ENCODE measurements at regions not wholly inside any gene's neighbourhood (a gene's known extent, or its start where the extent isn't known, plus 50 kb on each side); places are given as distances from the start of the nearest gene placed in this dataset.

DNA sequence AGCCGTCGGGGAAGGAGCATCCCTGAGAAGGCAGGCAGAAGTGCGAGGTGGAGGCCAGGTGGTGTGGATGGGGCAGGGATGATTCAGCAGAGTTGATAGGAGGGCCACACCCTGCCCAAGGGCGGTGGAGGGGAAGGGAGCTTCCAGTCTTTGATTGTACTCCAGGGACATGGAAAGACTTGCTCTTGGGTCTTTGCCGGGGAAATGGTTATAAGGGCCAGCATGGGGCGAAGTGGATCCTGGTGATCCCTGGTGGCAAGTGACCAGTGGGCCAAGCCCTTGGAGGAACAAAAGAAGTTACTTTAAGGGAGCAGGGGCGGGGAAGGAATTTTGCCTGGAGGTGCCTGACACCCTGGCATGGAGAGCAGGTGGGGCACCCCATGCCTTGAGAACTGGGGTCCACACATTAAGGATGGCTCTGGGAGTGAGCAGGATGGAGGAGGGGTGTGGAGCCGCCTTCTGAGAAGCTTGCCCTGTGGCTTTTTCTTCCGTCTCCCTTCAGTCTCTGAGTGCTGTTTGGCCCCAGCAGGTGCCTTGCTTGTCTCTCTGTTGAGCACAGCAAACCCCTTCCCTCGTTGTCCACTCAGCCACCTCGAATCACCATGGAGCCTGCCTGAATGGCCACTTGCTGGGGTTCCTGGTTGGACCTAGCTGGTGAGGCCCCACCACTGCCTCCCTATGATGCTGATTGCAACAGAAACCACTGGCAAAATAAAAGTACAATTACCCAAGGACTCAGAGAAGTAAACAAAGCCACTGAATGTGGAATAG lies 83.9 kb downstream of the RAMP3 start:
- TF ChIP-seq, protein P1, sequence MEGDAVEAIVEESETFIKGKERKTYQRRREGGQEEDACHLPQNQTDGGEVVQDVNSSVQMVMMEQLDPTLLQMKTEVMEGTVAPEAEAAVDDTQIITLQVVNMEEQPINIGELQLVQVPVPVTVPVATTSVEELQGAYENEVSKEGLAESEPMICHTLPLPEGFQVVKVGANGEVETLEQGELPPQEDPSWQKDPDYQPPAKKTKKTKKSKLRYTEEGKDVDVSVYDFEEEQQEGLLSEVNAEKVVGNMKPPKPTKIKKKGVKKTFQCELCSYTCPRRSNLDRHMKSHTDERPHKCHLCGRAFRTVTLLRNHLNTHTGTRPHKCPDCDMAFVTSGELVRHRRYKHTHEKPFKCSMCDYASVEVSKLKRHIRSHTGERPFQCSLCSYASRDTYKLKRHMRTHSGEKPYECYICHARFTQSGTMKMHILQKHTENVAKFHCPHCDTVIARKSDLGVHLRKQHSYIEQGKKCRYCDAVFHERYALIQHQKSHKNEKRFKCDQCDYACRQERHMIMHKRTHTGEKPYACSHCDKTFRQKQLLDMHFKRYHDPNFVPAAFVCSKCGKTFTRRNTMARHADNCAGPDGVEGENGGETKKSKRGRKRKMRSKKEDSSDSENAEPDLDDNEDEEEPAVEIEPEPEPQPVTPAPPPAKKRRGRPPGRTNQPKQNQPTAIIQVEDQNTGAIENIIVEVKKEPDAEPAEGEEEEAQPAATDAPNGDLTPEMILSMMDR (IDR thresholded peaks at IDR 0.05) = no peak

GRCh38 chr7:45242261-45242660 lies 84.7 kb downstream of the RAMP3 start:
- TF ChIP-seq, protein P1 (IDR thresholded peaks at IDR 0.05) = no peak

- TF ChIP-seq, protein P1 (IDR thresholded peaks at IDR 0.05) = no peak
These were observed 85.1 kb downstream of the RAMP3 start for GRCh38 chr7:45242698-45243097.

DNA sequence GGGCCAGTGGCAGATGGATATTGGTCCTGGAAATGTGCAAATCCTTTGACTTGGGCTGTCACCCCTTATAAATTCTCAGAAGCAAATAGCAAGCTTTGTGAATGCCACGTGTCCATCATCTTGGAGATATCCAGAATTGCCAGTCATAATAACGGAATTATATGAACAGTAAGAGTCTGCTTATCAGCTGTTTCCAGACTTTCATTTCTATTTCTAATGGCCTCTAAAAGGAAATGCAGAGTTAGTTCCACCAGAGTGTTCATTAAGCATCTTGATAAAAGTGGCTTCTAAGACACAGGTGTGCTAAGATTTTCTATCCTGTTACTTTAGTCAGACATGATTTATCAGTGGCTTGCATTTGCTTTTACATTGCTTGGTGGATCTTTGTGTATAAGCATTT lies 87.4 kb downstream of the RAMP3 start:
- TF ChIP-seq, protein P1 (IDR thresholded peaks at IDR 0.05) = no peak

- TF ChIP-seq, protein P1 (IDR thresholded peaks at IDR 0.05) = no peak
These were observed 88.7 kb downstream of the RAMP3 start for GRCh38 chr7:45246339-45246738.

DNA sequence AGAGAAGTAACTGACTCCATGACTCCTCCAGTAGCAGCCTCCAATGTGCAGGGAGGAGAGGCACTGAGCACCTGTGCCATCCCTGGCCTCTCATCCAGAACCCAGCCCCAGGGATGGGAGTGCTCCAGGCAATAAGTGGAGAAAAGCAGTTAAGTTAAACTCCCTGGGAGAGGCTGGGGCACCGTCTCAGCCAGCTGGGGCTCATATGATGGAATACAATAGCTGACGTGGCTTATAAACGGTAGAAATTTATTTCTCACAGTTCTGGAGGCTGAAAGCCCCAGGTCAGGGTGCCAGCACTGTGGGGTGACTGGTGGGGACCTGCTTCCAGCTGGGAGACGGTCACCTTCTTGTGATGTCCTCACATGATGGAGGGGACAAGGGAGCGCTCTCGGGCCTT lies 94.7 kb downstream of the RAMP3 start:
- TF ChIP-seq, protein P1 (IDR thresholded peaks at IDR 0.05) = no peak

DNA sequence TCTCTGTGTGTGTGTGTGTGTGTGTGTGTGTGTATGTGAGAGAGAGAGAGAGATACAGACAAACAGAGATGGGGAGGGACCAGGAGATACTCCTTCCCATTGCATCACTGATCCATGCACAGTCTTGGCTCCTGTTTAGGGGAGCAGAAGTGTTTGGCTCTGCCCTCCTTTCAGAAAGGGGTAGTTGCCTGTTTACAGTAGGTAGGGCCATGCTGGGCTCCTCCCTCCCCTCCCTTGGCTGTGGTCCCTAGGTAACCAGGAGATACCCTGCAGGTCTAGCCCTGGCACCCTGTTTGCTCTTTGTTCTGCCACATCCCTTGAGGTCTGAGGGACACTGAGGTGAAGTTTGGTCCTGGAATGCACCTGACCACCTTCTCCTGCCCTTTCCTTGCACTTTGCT lies 95.3 kb downstream of the RAMP3 start:
- TF ChIP-seq, protein P1 (IDR thresholded peaks at IDR 0.05) = no peak

GRCh38 chr7:45253368-45253767 lies 95.8 kb downstream of the RAMP3 start:
- TF ChIP-seq, protein P1 (IDR thresholded peaks at IDR 0.05) = no peak

Measured in LNCAP (cell line).